LNCAP (cell line): ENCODE measurements at regions not wholly inside any gene's neighbourhood (a gene's known extent, or its start where the extent isn't known, plus 50 kb on each side); places are given as distances from the start of the nearest gene placed in this dataset.

ENCODE experiments used
- TF ChIP-seq, protein P1 (sequence below): fragments of 450-650 bp; IDR thresholded peaks from 2 replicates; pipeline ENCODE4 v1.5.1; 2017; ENCODE audit warnings: mild to moderate bottlenecking

DNA sequence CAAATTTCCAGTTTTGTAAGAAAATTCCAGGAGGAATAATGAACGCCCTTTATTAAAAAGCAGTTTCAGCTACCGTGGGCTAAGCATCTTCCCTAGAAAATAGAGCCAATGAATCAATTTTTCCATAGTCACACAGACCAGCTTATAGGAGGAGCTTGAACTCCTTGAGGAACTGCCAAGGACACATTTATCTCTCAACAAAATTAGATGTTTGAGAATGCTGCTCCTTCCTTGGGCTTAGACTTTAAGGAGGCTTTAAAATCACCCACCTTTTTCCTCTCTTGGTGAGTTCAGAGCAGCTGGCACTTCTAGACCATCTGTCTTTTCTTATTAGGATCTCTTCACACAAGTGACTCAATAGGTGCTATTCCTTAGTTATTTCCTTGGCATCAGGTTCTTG is 588.0 kb downstream of the SQOR start:
- TF ChIP-seq, protein P1, sequence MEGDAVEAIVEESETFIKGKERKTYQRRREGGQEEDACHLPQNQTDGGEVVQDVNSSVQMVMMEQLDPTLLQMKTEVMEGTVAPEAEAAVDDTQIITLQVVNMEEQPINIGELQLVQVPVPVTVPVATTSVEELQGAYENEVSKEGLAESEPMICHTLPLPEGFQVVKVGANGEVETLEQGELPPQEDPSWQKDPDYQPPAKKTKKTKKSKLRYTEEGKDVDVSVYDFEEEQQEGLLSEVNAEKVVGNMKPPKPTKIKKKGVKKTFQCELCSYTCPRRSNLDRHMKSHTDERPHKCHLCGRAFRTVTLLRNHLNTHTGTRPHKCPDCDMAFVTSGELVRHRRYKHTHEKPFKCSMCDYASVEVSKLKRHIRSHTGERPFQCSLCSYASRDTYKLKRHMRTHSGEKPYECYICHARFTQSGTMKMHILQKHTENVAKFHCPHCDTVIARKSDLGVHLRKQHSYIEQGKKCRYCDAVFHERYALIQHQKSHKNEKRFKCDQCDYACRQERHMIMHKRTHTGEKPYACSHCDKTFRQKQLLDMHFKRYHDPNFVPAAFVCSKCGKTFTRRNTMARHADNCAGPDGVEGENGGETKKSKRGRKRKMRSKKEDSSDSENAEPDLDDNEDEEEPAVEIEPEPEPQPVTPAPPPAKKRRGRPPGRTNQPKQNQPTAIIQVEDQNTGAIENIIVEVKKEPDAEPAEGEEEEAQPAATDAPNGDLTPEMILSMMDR: no peak

DNA sequence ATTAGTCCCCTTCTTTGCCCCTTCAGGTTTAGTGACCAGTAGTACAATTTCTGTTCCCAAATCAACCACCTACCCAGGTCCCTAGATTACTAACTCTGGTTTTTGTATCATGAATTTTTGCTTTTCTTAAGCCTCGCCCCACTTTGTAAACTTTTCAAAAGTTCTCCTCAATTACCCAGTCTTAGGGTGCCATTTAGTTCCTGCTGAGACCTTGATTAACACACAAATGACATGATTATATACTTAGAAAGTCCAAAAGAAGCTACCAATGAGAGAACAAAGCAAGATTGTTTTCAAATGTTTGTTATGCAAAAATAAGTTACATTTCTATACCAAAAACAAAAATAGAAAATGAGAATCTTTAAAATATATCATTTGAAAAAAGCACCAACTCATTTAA is 594.4 kb downstream of the SQOR start:
- TF ChIP-seq, protein P1: no peak

DNA sequence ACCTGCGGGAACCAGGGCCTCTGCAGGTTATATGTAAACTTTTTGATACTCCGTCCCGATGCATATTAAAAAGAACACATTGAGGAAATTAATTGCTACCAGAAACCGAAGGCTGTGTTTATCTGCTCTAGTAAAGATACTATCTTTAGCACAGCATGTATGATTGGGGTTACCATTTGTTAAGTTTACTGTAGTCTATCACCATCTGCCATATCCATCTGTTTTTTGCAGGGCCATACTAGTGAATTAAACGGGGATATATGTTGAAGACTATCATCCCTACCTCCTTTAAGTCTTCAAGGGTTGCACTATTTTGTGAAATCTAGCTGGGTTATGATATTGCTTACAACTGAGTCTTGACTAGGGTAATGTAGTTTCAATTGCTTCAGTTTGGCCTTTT is 597.0 kb downstream of the SQOR start:
- TF ChIP-seq, protein P1: no peak

DNA sequence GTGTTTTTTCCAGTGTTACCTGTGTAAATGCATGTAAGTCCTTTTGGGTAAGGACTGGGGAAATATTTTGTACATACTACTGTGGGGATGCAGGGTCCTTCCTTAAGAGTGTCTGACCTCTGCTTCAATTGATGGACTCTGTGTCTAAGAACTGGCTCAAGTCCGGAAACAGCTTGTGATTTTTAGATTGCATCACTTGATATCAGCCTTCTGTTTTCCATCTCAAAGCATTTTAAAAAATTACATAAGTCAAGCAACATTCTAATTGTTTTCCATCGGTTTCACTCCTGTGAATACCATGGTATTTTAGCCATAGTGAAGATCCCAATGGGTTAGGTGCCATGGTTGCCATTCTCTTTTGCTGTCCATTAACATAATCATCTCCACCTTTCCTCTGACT is 597.6 kb downstream of the SQOR start:
- TF ChIP-seq, protein P1: no peak

DNA sequence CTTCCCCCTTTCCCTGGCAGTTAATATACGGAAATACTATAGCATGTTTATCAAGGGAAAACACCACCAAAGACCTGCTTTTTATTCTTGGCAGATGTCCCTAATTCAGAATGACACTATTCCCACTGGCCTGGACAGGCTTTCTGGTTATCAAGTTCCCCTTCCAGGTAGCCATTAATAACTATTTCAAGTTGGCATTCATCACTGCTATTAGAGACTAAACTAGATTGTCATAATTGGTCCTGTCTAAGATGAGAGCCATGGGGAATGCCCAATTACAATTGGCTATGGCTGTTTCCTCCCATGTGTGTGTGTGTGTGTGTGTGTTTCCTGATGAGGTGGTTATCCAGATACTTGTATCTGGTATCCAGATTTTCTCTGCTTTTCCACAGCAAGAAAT is 608.1 kb downstream of the SQOR start:
- TF ChIP-seq, protein P1: no peak

DNA sequence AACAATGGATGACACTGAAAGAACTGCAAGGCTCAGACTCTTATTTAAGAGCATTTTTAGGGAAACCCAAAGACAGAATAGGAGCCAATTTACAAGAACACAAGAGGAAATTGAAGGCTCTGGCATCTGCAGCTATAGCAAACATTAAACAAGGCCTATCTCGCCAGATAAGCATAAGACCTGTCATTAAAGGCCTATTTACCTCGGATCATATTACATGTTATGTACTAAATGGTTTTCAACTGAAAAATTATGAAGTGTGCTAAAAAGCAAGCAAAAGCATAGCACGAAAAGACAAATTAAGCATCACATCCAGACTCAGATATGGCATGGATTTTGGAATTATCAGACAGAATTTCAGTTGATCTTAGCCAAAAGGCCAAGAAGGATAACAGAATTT is 617.1 kb downstream of the SQOR start:
- TF ChIP-seq, protein P1: no peak

DNA sequence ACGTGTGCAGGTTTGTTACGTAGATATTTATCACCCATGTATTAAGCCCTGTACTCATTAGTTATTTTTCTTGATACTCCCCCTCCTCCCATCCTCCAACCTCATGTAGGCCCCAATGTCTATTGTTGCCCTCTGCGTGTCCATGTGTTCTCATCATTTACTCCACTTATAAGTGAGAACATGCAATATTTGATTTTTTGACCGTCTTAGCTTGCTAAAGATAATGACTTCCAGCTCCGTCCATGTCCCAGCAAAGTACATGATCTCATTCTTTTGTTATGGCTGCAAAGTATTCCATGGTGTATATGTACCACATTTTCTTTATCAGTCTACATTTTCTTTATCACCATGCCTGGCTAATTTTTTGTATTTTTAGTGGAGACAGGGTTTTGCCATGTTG is 623.2 kb downstream of the SQOR start:
- TF ChIP-seq, protein P1: no peak

DNA sequence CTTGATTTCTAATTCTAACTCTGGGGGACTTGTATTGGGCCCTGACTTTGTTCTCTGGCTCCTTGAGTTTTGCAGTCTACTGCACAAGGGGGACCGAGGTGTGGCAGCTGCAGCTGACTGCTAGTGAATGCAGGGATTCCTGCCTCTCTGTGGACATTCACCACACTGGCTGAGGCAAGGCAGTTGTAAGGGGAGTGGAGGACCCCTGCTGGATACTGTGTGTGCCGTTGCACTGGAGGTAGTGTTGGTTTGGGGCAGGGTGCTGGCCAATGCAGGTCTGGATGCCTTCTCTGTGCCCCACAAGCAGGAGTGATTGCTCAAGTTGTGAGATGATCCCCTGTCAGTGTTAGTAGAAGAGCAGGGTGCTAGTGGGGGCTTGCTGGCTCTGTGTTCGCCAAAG is 626.1 kb downstream of the SQOR start:
- TF ChIP-seq, protein P1: no peak
